ENCODE measurements at regions not wholly inside any gene's neighbourhood (a gene's known extent, or its start where the extent isn't known, plus 50 kb on each side); places are given as distances from the start of the nearest gene placed in this dataset.

DNA sequence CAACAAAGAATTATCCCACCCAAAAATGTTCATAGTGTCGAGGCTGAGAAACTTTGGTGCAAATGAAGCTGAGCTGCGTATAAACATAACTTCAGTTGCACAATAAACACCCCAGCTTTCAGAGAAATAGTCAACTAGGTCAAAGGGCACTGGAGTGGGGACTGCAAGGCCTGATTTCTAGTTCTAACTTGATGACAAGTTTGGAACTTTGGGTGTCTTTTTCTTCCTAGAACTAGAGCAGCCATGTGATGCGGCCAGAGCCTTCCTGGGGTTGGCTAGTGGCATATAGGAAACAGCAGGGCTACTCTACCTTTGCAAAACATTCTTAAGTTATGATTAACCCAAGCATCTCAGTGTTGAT, 298.4 kb upstream of the AMIGO2 start:
- TF ChIP-seq CTCF (IDR thresholded peaks at IDR 0.05) (no peak), POLR2A (IDR thresholded peaks at IDR 0.05) (no peak)
